DMS153 (cell line): ENCODE measurements at regions not wholly inside any gene's neighbourhood (a gene's known extent, or its start where the extent isn't known, plus 50 kb on each side); places are given as distances from the start of the nearest gene placed in this dataset.

ENCODE experiments used
- DNase-seq: peaks from one replicate; lab custom pipeline; 2025; lab: John Stamatoyannopoulos, UW

GRCh38 chr6:104574135-104574750 lies 285.5 kb downstream of the HACE1 start:
- DNase-seq: no peak

- DNase-seq: no peak
These were observed 286.4 kb downstream of the HACE1 start for GRCh38 chr6:104573350-104573749.

- DNase-seq: no peak
These were observed 286.8 kb downstream of the HACE1 start for GRCh38 chr6:104572901-104573300.

GRCh38 chr6:104566411-104566810 lies 293.3 kb downstream of the HACE1 start:
- no peak for DNase-seq

GRCh38 chr6:104563306-104563705 lies 296.4 kb downstream of the HACE1 start:
- no peak for DNase-seq

- DNase-seq: no peak
These were observed 300.1 kb downstream of the HACE1 start for GRCh38 chr6:104559435-104560202.

- no peak for DNase-seq
These were observed 301.0 kb downstream of the HACE1 start for GRCh38 chr6:104558746-104559145.

GRCh38 chr6:104548297-104548696 lies 311.4 kb downstream of the HACE1 start:
- DNase-seq: no peak

- no peak for DNase-seq
These were observed 318.3 kb downstream of the HACE1 start for GRCh38 chr6:104541411-104541810.

GRCh38 chr6:104540743-104541142 lies 319.0 kb downstream of the HACE1 start:
- DNase-seq: no peak

GRCh38 chr6:104539173-104539572 lies 320.5 kb downstream of the HACE1 start:
- DNase-seq: no peak

- no peak for DNase-seq
These were observed 321.8 kb downstream of the HACE1 start for GRCh38 chr6:104537872-104538271.

GRCh38 chr6:104537180-104537579 lies 322.5 kb downstream of the HACE1 start:
- DNase-seq: no peak

GRCh38 chr6:104532462-104532861 lies 327.3 kb downstream of the HACE1 start:
- no peak for DNase-seq

GRCh38 chr6:104531646-104532045 lies 328.1 kb downstream of the HACE1 start:
- no peak for DNase-seq

GRCh38 chr6:104527761-104528415 lies 331.8 kb downstream of the HACE1 start:
- no peak for DNase-seq

GRCh38 chr6:104527311-104527710 lies 332.4 kb downstream of the HACE1 start:
- no peak for DNase-seq

GRCh38 chr6:104526376-104526775 lies 333.3 kb downstream of the HACE1 start:
- peak; percentile 21 for DNase-seq

- DNase-seq: peak; percentile 66
These were observed 333.9 kb downstream of the HACE1 start for GRCh38 chr6:104525677-104526322.

GRCh38 chr6:104522533-104522932 lies 337.2 kb downstream of the HACE1 start:
- DNase-seq: no peak

- DNase-seq: no peak
These were observed 338.5 kb downstream of the HACE1 start for GRCh38 chr6:104521176-104521575.

GRCh38 chr6:104519566-104519965 lies 340.2 kb downstream of the HACE1 start:
- no peak for DNase-seq

- no peak for DNase-seq
These were observed 350.4 kb downstream of the HACE1 start for GRCh38 chr6:104509355-104509754.
